Karpas-422 (cell line): ENCODE measurements at regions not wholly inside any gene's neighbourhood (a gene's known extent, or its start where the extent isn't known, plus 50 kb on each side); places are given as distances from the start of the nearest gene placed in this dataset.

Experiments used
- DNase-seq: peaks from one replicate; pipeline ENCODE4 v3.0.0-alpha.2; 2015
- H2AFZ ChIP-seq: fragments of 200-600 bp; sonication (generic); 2 replicates; pipeline ENCODE4 v1.6.1; 2014; ENCODE audit warnings: antibody characterized with exemption, low read length, mixed read lengths
- H3K27ac ChIP-seq: fragments of 200-600 bp; sonication (generic); 2 replicates; pipeline ENCODE4 v1.5.1; 2014; ENCODE audit warnings: mild to moderate bottlenecking, low read length, moderate library complexity
- H3K27me3 ChIP-seq: fragments of 200-600 bp; sonication (generic); 2 replicates; pipeline ENCODE4 v1.6.1; 2014; ENCODE audit warnings: low read length, mixed read lengths
- H3K36me3 ChIP-seq: fragments of 200-600 bp; sonication (generic); 2 replicates; pipeline ENCODE4 v1.6.1; 2014; ENCODE audit warnings: low read length, mixed read lengths; ENCODE audit not compliant: insufficient read depth
- H3K4me1 ChIP-seq: fragments of 200-600 bp; sonication (generic); 2 replicates; pipeline ENCODE4 v1.6.1; 2014; ENCODE audit warnings: mild to moderate bottlenecking, low read length, mixed read lengths
- H3K4me2 ChIP-seq: fragments of 200-600 bp; sonication (generic); 2 replicates; pipeline ENCODE4 v1.6.1; 2014; ENCODE audit warnings: low read length, low read depth, mild to moderate bottlenecking; ENCODE audit not compliant: poor library complexity, severe bottlenecking
- H3K4me3 ChIP-seq: fragments of 200-600 bp; sonication (generic); 2 replicates; pipeline ENCODE4 v1.5.1; 2014; ENCODE audit warnings: mild to moderate bottlenecking, antibody characterized with exemption, low read length, mixed read lengths
- H3K79me2 ChIP-seq: fragments of 200-600 bp; sonication (generic); 2 replicates; pipeline ENCODE4 v1.6.1; 2014; ENCODE audit warnings: mild to moderate bottlenecking, low read length, mixed read lengths
- H3K9ac ChIP-seq: fragments of 200-600 bp; sonication (generic); 2 replicates; pipeline ENCODE4 v1.6.0; 2014; ENCODE audit warnings: low read length
- H3K9me2 ChIP-seq: fragments of 200-600 bp; sonication (generic), shearing (Covaris generic); replicated peaks from 2 replicates; pipeline ENCODE4 v1.6.0; 2014; ENCODE audit warnings: mild to moderate bottlenecking, low read length, moderate library complexity; ENCODE audit not compliant: insufficient read depth
- H3K9me3 ChIP-seq: fragments of 300-700, 200-600 bp; sonication (generic); 2 replicates; pipeline ENCODE4 v1.6.1; 2014; ENCODE audit warnings: low read length, mixed read lengths
- H4K20me1 ChIP-seq: fragments of 200-600 bp; sonication (generic); 2 replicates; pipeline ENCODE4 v1.6.1; 2014; ENCODE audit warnings: mild to moderate bottlenecking, antibody characterized with exemption, low read length, low read depth; ENCODE audit not compliant: insufficient read depth

- no peak overlapping the region for H2AFZ ChIP-seq
- H3K9ac ChIP-seq, result no peak overlapping the region
- H3K27ac ChIP-seq, result no peak overlapping the region
- no peaks in the 10 kb centered on the region for H3K9me3 ChIP-seq
- H3K4me1 ChIP-seq, result no peaks in the 10 kb centered on the region
- H4K20me1 ChIP-seq, result peaks cover 4% of the 10 kb centered on the region; the same call in 1 of the 2 replicates
- H3K4me2 ChIP-seq, result no peak overlapping the region
- no peaks in the 10 kb centered on the region for H3K36me3 ChIP-seq
- H3K79me2 ChIP-seq, result no peaks in the 10 kb centered on the region
- no peaks in the 10 kb centered on the region for H3K9me2 ChIP-seq
- DNase-seq, result no peak
- no peaks in the 10 kb centered on the region for H3K27me3 ChIP-seq
- H3K4me3 ChIP-seq, result no peak overlapping the region
Observed at GRCh38 chr10:123581656-123582055, 84.5 kb upstream of the GPR26 start.

- H3K4me3 ChIP-seq, result no peak overlapping the region
- H3K4me2 ChIP-seq, result no peak overlapping the region
- peaks cover 4% of the 10 kb centered on the region; the same call in 1 of the 2 replicates for H4K20me1 ChIP-seq
- no peaks in the 10 kb centered on the region for H3K27me3 ChIP-seq
- H3K36me3 ChIP-seq, result no peaks in the 10 kb centered on the region
- H3K27ac ChIP-seq, result no peak overlapping the region
- no peak overlapping the region for H2AFZ ChIP-seq
- H3K9me2 ChIP-seq, result no peaks in the 10 kb centered on the region
- no peak overlapping the region for H3K9ac ChIP-seq
- DNase-seq, result peak; percentile 89
- no peaks in the 10 kb centered on the region for H3K79me2 ChIP-seq
- H3K9me3 ChIP-seq, result no peaks in the 10 kb centered on the region
- no peaks in the 10 kb centered on the region for H3K4me1 ChIP-seq
Observed at GRCh38 chr10:123582084-123582989, 83.8 kb upstream of the GPR26 start.

DNA sequence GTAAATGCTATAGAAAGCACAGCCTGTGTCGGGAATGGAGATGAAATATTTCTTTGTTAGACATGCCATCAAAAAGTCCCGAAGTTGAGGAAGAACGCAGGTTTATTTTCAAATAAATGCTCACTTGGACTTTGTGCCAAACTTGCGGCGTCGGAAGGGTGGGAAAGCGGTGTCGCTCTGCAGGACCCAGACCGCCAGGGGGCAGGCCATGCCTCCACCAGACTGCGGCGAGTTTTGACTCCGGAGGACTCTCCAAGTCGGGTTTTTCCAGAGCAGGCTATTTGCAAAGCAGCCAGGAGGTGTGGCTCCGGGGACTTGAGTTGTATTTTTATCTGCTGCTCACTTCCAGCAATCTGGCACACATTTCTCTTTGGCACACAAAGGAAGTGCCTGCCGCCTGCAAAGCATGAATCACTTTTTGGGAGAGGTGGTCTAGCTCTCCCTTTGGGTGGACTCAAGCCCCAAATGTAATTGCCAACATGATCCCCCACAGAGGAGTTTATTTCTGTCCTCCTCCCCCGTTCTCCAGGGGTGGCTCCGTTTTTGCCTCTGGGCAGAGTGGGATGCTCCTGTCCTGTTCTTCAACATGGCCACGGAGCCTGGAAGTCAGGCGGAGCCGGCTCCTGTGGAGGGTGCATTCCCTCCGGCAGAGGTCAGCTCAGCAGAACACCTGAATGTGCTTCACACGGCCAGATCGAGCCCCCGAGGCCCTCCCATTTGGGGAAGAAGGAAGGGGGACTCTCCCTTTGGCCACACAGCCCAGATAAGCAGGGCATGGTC is 82.3 kb upstream of the GPR26 start:
- Histone ChIP-seq H3K36me3 (no peaks in the 10 kb centered on the region), H2AFZ (no peak overlapping the region), H3K9me3 (no peaks in the 10 kb centered on the region), H3K79me2 (no peaks in the 10 kb centered on the region), H3K9me2 (no peaks in the 10 kb centered on the region), H3K4me3 (no peak overlapping the region), H3K27ac (no peak overlapping the region), H4K20me1 (peaks cover 4% of the 10 kb centered on the region; the same call in 1 of the 2 replicates), H3K4me2 (no peak overlapping the region), H3K27me3 (no peaks in the 10 kb centered on the region), H3K4me1 (no peaks in the 10 kb centered on the region), H3K9ac (no peak overlapping the region)
- peak; percentile 45 for DNase-seq

GRCh38 chr10:123584419-123584775 is 81.8 kb upstream of the GPR26 start:
- Histone ChIP-seq H3K4me3 (no peak overlapping the region), H3K27me3 (no peaks in the 10 kb centered on the region), H2AFZ (no peak overlapping the region), H3K27ac (no peak overlapping the region), H3K9ac (no peak overlapping the region), H3K79me2 (no peaks in the 10 kb centered on the region), H3K4me2 (no peak overlapping the region), H3K9me2 (no peaks in the 10 kb centered on the region), H3K36me3 (no peaks in the 10 kb centered on the region), H4K20me1 (peaks cover 4% of the 10 kb centered on the region; the same call in 1 of the 2 replicates), H3K4me1 (no peaks in the 10 kb centered on the region), H3K9me3 (no peaks in the 10 kb centered on the region)
- DNase-seq, result no peak

- Histone ChIP-seq H3K4me2 (no peak overlapping the region), H3K9me3 (no peaks in the 10 kb centered on the region), H3K27ac (no peak overlapping the region), H3K9ac (no peak overlapping the region), H4K20me1 (peaks cover 4% of the 10 kb centered on the region; the same call in 1 of the 2 replicates), H3K36me3 (no peaks in the 10 kb centered on the region), H3K79me2 (no peaks in the 10 kb centered on the region), H2AFZ (no peak overlapping the region), H3K4me3 (no peak overlapping the region), H3K4me1 (no peaks in the 10 kb centered on the region), H3K9me2 (no peaks in the 10 kb centered on the region), H3K27me3 (no peaks in the 10 kb centered on the region)
- no peak for DNase-seq
Observed at GRCh38 chr10:123585477-123586445, 80.4 kb upstream of the GPR26 start.

DNA sequence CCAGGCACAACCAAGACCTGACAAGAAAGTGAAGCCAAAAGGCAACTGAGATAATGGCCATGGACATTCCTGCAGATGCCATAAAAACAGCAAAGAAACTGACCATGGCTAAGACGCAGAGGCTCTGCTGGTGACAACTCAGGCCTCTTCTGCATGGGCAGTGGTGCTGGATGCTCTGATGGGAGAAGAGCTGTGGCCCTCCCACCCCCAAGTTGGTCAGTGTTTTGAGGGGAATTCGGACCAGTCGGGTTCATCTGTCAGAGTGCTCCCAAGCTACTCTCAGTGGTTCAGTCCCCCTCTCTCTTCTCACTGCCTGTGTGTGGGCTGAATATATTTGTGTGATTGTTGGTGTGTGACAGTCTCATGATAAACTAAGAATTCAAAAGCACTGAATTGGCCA is 79.0 kb upstream of the GPR26 start:
- no peak overlapping the region for H2AFZ ChIP-seq
- H3K27ac ChIP-seq, result no peak overlapping the region
- no peak overlapping the region for H3K9ac ChIP-seq
- no peaks in the 10 kb centered on the region for H3K79me2 ChIP-seq
- H3K9me2 ChIP-seq, result no peaks in the 10 kb centered on the region
- H3K9me3 ChIP-seq, result no peaks in the 10 kb centered on the region
- no peak for DNase-seq
- H4K20me1 ChIP-seq, result peaks cover 4% of the 10 kb centered on the region; the same call in 1 of the 2 replicates
- H3K36me3 ChIP-seq, result no peaks in the 10 kb centered on the region
- H3K27me3 ChIP-seq, result no peaks in the 10 kb centered on the region
- no peak overlapping the region for H3K4me3 ChIP-seq
- H3K4me1 ChIP-seq, result no peaks in the 10 kb centered on the region
- no peak overlapping the region for H3K4me2 ChIP-seq

DNA sequence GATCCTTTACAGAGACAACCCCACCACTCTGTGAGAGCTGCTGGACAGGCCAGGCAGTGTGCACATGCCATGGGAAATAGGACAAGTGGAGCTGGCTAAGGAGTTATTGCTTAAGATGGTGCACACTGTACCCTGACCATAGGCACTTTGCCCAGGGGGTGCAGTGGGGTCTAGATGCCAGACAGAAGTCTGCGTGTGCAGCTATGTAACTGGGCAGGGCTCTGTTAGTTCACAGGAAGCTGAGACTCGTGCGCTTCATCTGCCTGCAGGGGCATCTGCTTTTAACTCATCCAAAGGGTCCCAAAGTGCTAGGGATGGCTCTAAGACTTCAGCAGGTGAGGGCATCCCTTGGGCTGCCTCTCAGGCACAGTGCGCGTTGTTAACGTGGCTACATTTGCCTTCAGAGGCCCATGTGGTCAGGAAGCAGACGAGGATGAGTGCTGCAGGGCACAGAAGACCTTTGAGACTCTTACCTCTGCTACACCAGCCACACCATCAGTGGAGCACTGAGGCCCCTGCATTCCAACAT is 77.7 kb upstream of the GPR26 start:
- Histone ChIP-seq H3K4me3 (no peak overlapping the region), H4K20me1 (no peaks in the 10 kb centered on the region), H3K36me3 (no peaks in the 10 kb centered on the region), H3K27me3 (no peaks in the 10 kb centered on the region), H3K9ac (no peak overlapping the region), H3K27ac (no peak overlapping the region), H3K4me1 (no peaks in the 10 kb centered on the region), H3K9me2 (no peaks in the 10 kb centered on the region), H3K79me2 (no peaks in the 10 kb centered on the region), H2AFZ (no peak overlapping the region), H3K9me3 (no peaks in the 10 kb centered on the region), H3K4me2 (no peak overlapping the region)
- DNase-seq, result no peak
